ENCODE measurements at regions not wholly inside any gene's neighbourhood (a gene's known extent, or its start where the extent isn't known, plus 50 kb on each side); places are given as distances from the start of the nearest gene placed in this dataset.
A peak's percentile ranks its signal among the peaks of the same experiment; 100 is the strongest.

DNA sequence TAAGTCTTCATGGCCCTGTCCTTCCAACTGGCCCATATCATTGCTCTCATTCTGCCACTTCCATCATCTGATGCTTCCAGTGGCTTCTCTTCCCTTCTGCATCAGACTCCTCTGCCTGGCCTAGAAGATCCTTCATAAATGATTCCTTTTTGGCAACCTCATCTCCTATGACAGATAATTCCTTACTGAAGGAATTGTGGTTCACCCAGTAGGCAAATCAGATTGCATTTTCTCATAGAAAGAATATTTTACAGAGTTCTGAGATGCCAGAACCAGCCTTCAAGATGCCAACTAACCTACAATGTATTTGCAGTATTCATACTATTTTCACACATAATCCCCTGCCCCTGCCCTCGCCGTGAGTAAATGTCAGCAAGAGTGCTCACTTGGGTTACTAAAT lies 423.0 kb upstream of the TGFBR2 start:
- H3K4me1 Mint-ChIP-seq = peaks cover 20% of the 10 kb centered on the region
- no peaks in the 10 kb centered on the region for H3K36me3 Mint-ChIP-seq (ENCODE audit: low read depth)
- no peak for TF ChIP-seq CTCF (conservative IDR thresholded peaks at IDR 0.05)

GRCh38 chr3:30184091-30184810 lies 422.1 kb upstream of the TGFBR2 start:
- Mint-ChIP-seq H3K36me3 (ENCODE audit: low read depth) (no peaks in the 10 kb centered on the region), H3K27me3 (ENCODE audit: low read depth) (no peaks in the 10 kb centered on the region), H3K4me1 (peaks cover 20% of the 10 kb centered on the region), H3K9me3 (no peaks in the 10 kb centered on the region), H3K27ac (ENCODE audit: unreplicated experiment) (peak overlapping the region; percentile 93), H3K4me3 (no peak overlapping the region)
- TF ChIP-seq CTCF (conservative IDR thresholded peaks at IDR 0.05) = no peak
- no peak for DNase-seq (ENCODE audit: low read depth, low spot score)

More for the DNA sequence above, 423.0 kb upstream of the TGFBR2 start:
- no peaks in the 10 kb centered on the region for H3K9me3 Mint-ChIP-seq
- no peak overlapping the region for H3K27ac Mint-ChIP-seq (ENCODE audit: unreplicated experiment)
- no peak for DNase-seq (ENCODE audit: low read depth, low spot score)
- H3K27me3 Mint-ChIP-seq (ENCODE audit: low read depth) = no peaks in the 10 kb centered on the region
- no peak overlapping the region for H3K4me3 Mint-ChIP-seq

- Mint-ChIP-seq H3K4me3 (no peak overlapping the region), H3K27me3 (ENCODE audit: low read depth) (no peaks in the 10 kb centered on the region), H3K4me1 (peaks cover 20% of the 10 kb centered on the region), H3K27ac (ENCODE audit: unreplicated experiment) (no peak overlapping the region), H3K36me3 (ENCODE audit: low read depth) (no peaks in the 10 kb centered on the region), H3K9me3 (no peaks in the 10 kb centered on the region)
- no peak for DNase-seq (ENCODE audit: low read depth, low spot score)
- TF ChIP-seq CTCF (conservative IDR thresholded peaks at IDR 0.05) = no peak
Measured at GRCh38 chr3:30185872-30186271, 420.5 kb upstream of the TGFBR2 start.

- Mint-ChIP-seq H3K36me3 (ENCODE audit: low read depth) (no peaks in the 10 kb centered on the region), H3K9me3 (no peaks in the 10 kb centered on the region), H3K4me3 (no peak overlapping the region)
Measured at GRCh38 chr3:30186741-30187219, 419.6 kb upstream of the TGFBR2 start.

GRCh38 chr3:30187366-30187765 lies 419.0 kb upstream of the TGFBR2 start:
- H3K36me3 Mint-ChIP-seq (ENCODE audit: low read depth) = no peaks in the 10 kb centered on the region

More at GRCh38 chr3:30186741-30187219, 419.6 kb upstream of the TGFBR2 start:
- Mint-ChIP-seq H3K27me3 (ENCODE audit: low read depth) (no peaks in the 10 kb centered on the region), H3K4me1 (peaks cover 20% of the 10 kb centered on the region), H3K27ac (ENCODE audit: unreplicated experiment) (no peak overlapping the region)
- TF ChIP-seq CTCF (conservative IDR thresholded peaks at IDR 0.05) = no peak
- DNase-seq (ENCODE audit: low read depth, low spot score) = no peak

More at GRCh38 chr3:30187366-30187765, 419.0 kb upstream of the TGFBR2 start:
- no peak for DNase-seq (ENCODE audit: low read depth, low spot score)
- H3K27me3 Mint-ChIP-seq (ENCODE audit: low read depth) = no peaks in the 10 kb centered on the region
- no peak for TF ChIP-seq CTCF (conservative IDR thresholded peaks at IDR 0.05)
- H3K9me3 Mint-ChIP-seq = no peaks in the 10 kb centered on the region
- peaks cover 16% of the 10 kb centered on the region for H3K4me1 Mint-ChIP-seq
- no peak overlapping the region for H3K4me3 Mint-ChIP-seq
- H3K27ac Mint-ChIP-seq (ENCODE audit: unreplicated experiment) = no peak overlapping the region
